OCI-LY3 (cell line): ENCODE measurements at regions not wholly inside any gene's neighbourhood (a gene's known extent, or its start where the extent isn't known, plus 50 kb on each side); places are given as distances from the start of the nearest gene placed in this dataset.

Experiments used
- EZH2phosphoT487 ChIP-seq: fragments of 200-600 bp; shearing (Covaris generic); IDR thresholded peaks from 2 replicates; pipeline ENCODE4 v1.6.1; 2018; ENCODE audit warnings: antibody characterized with exemption, mixed run types, low read depth
- TF ChIP-seq, protein P1 (sequence below): fragments of 200-600, 300-600 bp; sonication (generic); IDR thresholded peaks from 2 replicates; pipeline ENCODE4 v1.5.1; 2014; ENCODE audit warnings: antibody characterized with exemption, low read length, low read depth

DNA sequence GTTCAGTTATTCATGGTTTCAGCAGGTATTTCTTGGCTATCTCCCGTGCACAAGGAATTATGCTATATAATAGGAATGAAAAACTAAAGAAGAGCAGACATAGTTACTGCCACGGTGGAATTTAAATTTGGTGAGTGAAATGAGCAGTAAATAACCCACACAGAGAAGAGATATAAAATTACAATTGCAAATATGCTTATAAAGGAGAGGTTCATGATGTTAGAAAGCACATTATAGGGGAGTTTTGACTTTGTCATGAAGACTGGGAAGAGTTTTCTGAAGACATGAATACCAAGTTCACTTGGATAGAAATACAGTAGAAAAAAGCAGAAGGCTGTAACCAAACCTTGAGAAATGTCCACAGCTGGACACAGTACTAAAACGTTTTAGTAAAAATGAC lies 712.0 kb upstream of the AADAT start:
- TF ChIP-seq, protein P1, sequence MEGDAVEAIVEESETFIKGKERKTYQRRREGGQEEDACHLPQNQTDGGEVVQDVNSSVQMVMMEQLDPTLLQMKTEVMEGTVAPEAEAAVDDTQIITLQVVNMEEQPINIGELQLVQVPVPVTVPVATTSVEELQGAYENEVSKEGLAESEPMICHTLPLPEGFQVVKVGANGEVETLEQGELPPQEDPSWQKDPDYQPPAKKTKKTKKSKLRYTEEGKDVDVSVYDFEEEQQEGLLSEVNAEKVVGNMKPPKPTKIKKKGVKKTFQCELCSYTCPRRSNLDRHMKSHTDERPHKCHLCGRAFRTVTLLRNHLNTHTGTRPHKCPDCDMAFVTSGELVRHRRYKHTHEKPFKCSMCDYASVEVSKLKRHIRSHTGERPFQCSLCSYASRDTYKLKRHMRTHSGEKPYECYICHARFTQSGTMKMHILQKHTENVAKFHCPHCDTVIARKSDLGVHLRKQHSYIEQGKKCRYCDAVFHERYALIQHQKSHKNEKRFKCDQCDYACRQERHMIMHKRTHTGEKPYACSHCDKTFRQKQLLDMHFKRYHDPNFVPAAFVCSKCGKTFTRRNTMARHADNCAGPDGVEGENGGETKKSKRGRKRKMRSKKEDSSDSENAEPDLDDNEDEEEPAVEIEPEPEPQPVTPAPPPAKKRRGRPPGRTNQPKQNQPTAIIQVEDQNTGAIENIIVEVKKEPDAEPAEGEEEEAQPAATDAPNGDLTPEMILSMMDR: no peak
- TF ChIP-seq EZH2phosphoT487: no peak
